ENCODE measurements at regions not wholly inside any gene's neighbourhood (a gene's known extent, or its start where the extent isn't known, plus 50 kb on each side); places are given as distances from the start of the nearest gene placed in this dataset.

GRCh38 chr9:88733651-88734421 lies 198.9 kb downstream of the NXNL2 start:
- Mint-ChIP-seq H3K27me3 (ENCODE audit: low read depth) (peaks cover 18% of the 10 kb centered on the region), H3K4me3 (ENCODE audit: low read depth) (no peak overlapping the region), H3K27ac (no peak overlapping the region), H3K9me3 (no peaks in the 10 kb centered on the region), H3K4me1 (ENCODE audit: low read depth) (no peaks in the 10 kb centered on the region), H3K36me3 (ENCODE audit: low read depth) (no peaks in the 10 kb centered on the region)
- DNase-seq (ENCODE audit: low spot score): no peak
- intact Hi-C loops (cut with micrococcal nuclease): no loop called here

GRCh38 chr9:88734527-88734926 lies 199.5 kb downstream of the NXNL2 start:
- no peak overlapping the region for H3K27ac Mint-ChIP-seq
- H3K27me3 Mint-ChIP-seq (ENCODE audit: low read depth): peaks cover 20% of the 10 kb centered on the region
- intact Hi-C loops (cut with micrococcal nuclease): no loop called here
- no peaks in the 10 kb centered on the region for H3K4me1 Mint-ChIP-seq (ENCODE audit: low read depth)
- H3K36me3 Mint-ChIP-seq (ENCODE audit: low read depth): no peaks in the 10 kb centered on the region
- no peak overlapping the region for H3K4me3 Mint-ChIP-seq (ENCODE audit: low read depth)
- DNase-seq (ENCODE audit: low spot score): no peak
- no peaks in the 10 kb centered on the region for H3K9me3 Mint-ChIP-seq

GRCh38 chr9:88736136-88736637 lies 201.2 kb downstream of the NXNL2 start:
- no peak for DNase-seq (ENCODE audit: low spot score)
- H3K9me3 Mint-ChIP-seq: no peaks in the 10 kb centered on the region
- no peak overlapping the region for H3K4me3 Mint-ChIP-seq (ENCODE audit: low read depth)
- H3K36me3 Mint-ChIP-seq (ENCODE audit: low read depth): no peaks in the 10 kb centered on the region
- no peak overlapping the region for H3K27ac Mint-ChIP-seq
- no peaks in the 10 kb centered on the region for H3K4me1 Mint-ChIP-seq (ENCODE audit: low read depth)
- intact Hi-C loops (cut with micrococcal nuclease): no loop called here
- peaks cover 24% of the 10 kb centered on the region for H3K27me3 Mint-ChIP-seq (ENCODE audit: low read depth)

- DNase-seq (ENCODE audit: low spot score): no peak
- no peaks in the 10 kb centered on the region for H3K36me3 Mint-ChIP-seq (ENCODE audit: low read depth)
- no peak overlapping the region for H3K4me3 Mint-ChIP-seq (ENCODE audit: low read depth)
- intact Hi-C loops (cut with micrococcal nuclease): no loop called here
- peaks cover 24% of the 10 kb centered on the region for H3K27me3 Mint-ChIP-seq (ENCODE audit: low read depth)
- no peak overlapping the region for H3K27ac Mint-ChIP-seq
- no peaks in the 10 kb centered on the region for H3K4me1 Mint-ChIP-seq (ENCODE audit: low read depth)
- H3K9me3 Mint-ChIP-seq: no peaks in the 10 kb centered on the region
Observed at GRCh38 chr9:88737031-88737430, 202.1 kb downstream of the NXNL2 start.

GRCh38 chr9:88737876-88738275 lies 202.9 kb downstream of the NXNL2 start:
- peaks cover 24% of the 10 kb centered on the region for H3K27me3 Mint-ChIP-seq (ENCODE audit: low read depth)
- no peaks in the 10 kb centered on the region for H3K9me3 Mint-ChIP-seq
- DNase-seq (ENCODE audit: low spot score): no peak
- H3K27ac Mint-ChIP-seq: no peak overlapping the region
- no peaks in the 10 kb centered on the region for H3K36me3 Mint-ChIP-seq (ENCODE audit: low read depth)
- H3K4me1 Mint-ChIP-seq (ENCODE audit: low read depth): no peaks in the 10 kb centered on the region
- no peak overlapping the region for H3K4me3 Mint-ChIP-seq (ENCODE audit: low read depth)
- intact Hi-C loops (cut with micrococcal nuclease): no loop called here

- peaks cover 24% of the 10 kb centered on the region for H3K27me3 Mint-ChIP-seq (ENCODE audit: low read depth)
- H3K9me3 Mint-ChIP-seq: no peaks in the 10 kb centered on the region
- intact Hi-C loops (cut with micrococcal nuclease): no loop called here
- H3K27ac Mint-ChIP-seq: no peak overlapping the region
- H3K4me1 Mint-ChIP-seq (ENCODE audit: low read depth): no peaks in the 10 kb centered on the region
- DNase-seq (ENCODE audit: low spot score): no peak
- H3K36me3 Mint-ChIP-seq (ENCODE audit: low read depth): no peaks in the 10 kb centered on the region
- H3K4me3 Mint-ChIP-seq (ENCODE audit: low read depth): no peak overlapping the region
Observed at GRCh38 chr9:88738709-88739108, 203.7 kb downstream of the NXNL2 start.

- Mint-ChIP-seq H3K4me1 (ENCODE audit: low read depth) (no peaks in the 10 kb centered on the region), H3K36me3 (ENCODE audit: low read depth) (no peaks in the 10 kb centered on the region), H3K27me3 (ENCODE audit: low read depth) (peaks cover 24% of the 10 kb centered on the region), H3K4me3 (ENCODE audit: low read depth) (no peak overlapping the region), H3K9me3 (no peaks in the 10 kb centered on the region), H3K27ac (no peak overlapping the region)
- no peak for DNase-seq (ENCODE audit: low spot score)
- intact Hi-C loops (cut with micrococcal nuclease): no loop called here
Observed at GRCh38 chr9:88739373-88739772, 204.4 kb downstream of the NXNL2 start.

GRCh38 chr9:88740844-88741243 lies 205.9 kb downstream of the NXNL2 start:
- no peak overlapping the region for H3K27ac Mint-ChIP-seq
- no peaks in the 10 kb centered on the region for H3K36me3 Mint-ChIP-seq (ENCODE audit: low read depth)
- no peak overlapping the region for H3K4me3 Mint-ChIP-seq (ENCODE audit: low read depth)
- H3K4me1 Mint-ChIP-seq (ENCODE audit: low read depth): no peaks in the 10 kb centered on the region
- no peaks in the 10 kb centered on the region for H3K9me3 Mint-ChIP-seq
- intact Hi-C loops (cut with micrococcal nuclease): loop anchor here (2.0 to 5.0 kb wide), 2 partner anchors 146 to 789 kb away; no protein-coding TSS in a partner anchor
- peaks cover 19% of the 10 kb centered on the region for H3K27me3 Mint-ChIP-seq (ENCODE audit: low read depth)
- no peak for DNase-seq (ENCODE audit: low spot score)

GRCh38 chr9:88741335-88741734 lies 206.4 kb downstream of the NXNL2 start:
- Mint-ChIP-seq H3K27me3 (ENCODE audit: low read depth) (peaks cover 19% of the 10 kb centered on the region), H3K4me3 (ENCODE audit: low read depth) (no peak overlapping the region), H3K4me1 (ENCODE audit: low read depth) (no peaks in the 10 kb centered on the region), H3K27ac (no peak overlapping the region), H3K9me3 (no peaks in the 10 kb centered on the region), H3K36me3 (ENCODE audit: low read depth) (no peaks in the 10 kb centered on the region)
- intact Hi-C loops (cut with micrococcal nuclease): loop anchor here (2.0 to 5.0 kb wide), 2 partner anchors 147 to 789 kb away; no protein-coding TSS in a partner anchor
- no peak for DNase-seq (ENCODE audit: low spot score)

- no peak for DNase-seq (ENCODE audit: low spot score)
- intact Hi-C loops (cut with micrococcal nuclease): loop anchor here (5.0 kb wide), 1 partner anchor 790 kb away; no protein-coding TSS in a partner anchor
- no peaks in the 10 kb centered on the region for H3K36me3 Mint-ChIP-seq (ENCODE audit: low read depth)
- no peaks in the 10 kb centered on the region for H3K9me3 Mint-ChIP-seq
- H3K27me3 Mint-ChIP-seq (ENCODE audit: low read depth): peaks cover 19% of the 10 kb centered on the region
- H3K27ac Mint-ChIP-seq: no peak overlapping the region
- no peak overlapping the region for H3K4me3 Mint-ChIP-seq (ENCODE audit: low read depth)
- H3K4me1 Mint-ChIP-seq (ENCODE audit: low read depth): no peaks in the 10 kb centered on the region
Observed at GRCh38 chr9:88742483-88742882, 207.5 kb downstream of the NXNL2 start.

GRCh38 chr9:88742905-88743304 lies 207.9 kb downstream of the NXNL2 start:
- Mint-ChIP-seq H3K36me3 (ENCODE audit: low read depth) (no peaks in the 10 kb centered on the region), H3K9me3 (no peaks in the 10 kb centered on the region), H3K27me3 (ENCODE audit: low read depth) (peaks cover 19% of the 10 kb centered on the region), H3K27ac (no peak overlapping the region), H3K4me1 (ENCODE audit: low read depth) (no peaks in the 10 kb centered on the region), H3K4me3 (ENCODE audit: low read depth) (no peak overlapping the region)
- intact Hi-C loops (cut with micrococcal nuclease): loop anchor here (5.0 kb wide), 1 partner anchor 791 kb away; no protein-coding TSS in a partner anchor
- no peak for DNase-seq (ENCODE audit: low spot score)

- H3K27me3 Mint-ChIP-seq (ENCODE audit: low read depth): peaks cover 6% of the 10 kb centered on the region
- H3K4me3 Mint-ChIP-seq (ENCODE audit: low read depth): no peak overlapping the region
- no peaks in the 10 kb centered on the region for H3K36me3 Mint-ChIP-seq (ENCODE audit: low read depth)
- no peaks in the 10 kb centered on the region for H3K9me3 Mint-ChIP-seq
- intact Hi-C loops (cut with micrococcal nuclease): no loop called here
- no peaks in the 10 kb centered on the region for H3K4me1 Mint-ChIP-seq (ENCODE audit: low read depth)
- H3K27ac Mint-ChIP-seq: no peak overlapping the region
- DNase-seq (ENCODE audit: low spot score): no peak
Observed at GRCh38 chr9:88745276-88746001, 210.5 kb downstream of the NXNL2 start.
